ENCODE measurements at regions not wholly inside any gene's neighbourhood (a gene's known extent, or its start where the extent isn't known, plus 50 kb on each side); places are given as distances from the start of the nearest gene placed in this dataset.
A peak's percentile ranks its signal among the peaks of the same experiment; 100 is the strongest.
"Not testable (repeated sequence)": the region's sequence is repeated elsewhere in the genome, so short reads cannot be mapped to it uniquely, and the experiment has no call there.

DNA sequence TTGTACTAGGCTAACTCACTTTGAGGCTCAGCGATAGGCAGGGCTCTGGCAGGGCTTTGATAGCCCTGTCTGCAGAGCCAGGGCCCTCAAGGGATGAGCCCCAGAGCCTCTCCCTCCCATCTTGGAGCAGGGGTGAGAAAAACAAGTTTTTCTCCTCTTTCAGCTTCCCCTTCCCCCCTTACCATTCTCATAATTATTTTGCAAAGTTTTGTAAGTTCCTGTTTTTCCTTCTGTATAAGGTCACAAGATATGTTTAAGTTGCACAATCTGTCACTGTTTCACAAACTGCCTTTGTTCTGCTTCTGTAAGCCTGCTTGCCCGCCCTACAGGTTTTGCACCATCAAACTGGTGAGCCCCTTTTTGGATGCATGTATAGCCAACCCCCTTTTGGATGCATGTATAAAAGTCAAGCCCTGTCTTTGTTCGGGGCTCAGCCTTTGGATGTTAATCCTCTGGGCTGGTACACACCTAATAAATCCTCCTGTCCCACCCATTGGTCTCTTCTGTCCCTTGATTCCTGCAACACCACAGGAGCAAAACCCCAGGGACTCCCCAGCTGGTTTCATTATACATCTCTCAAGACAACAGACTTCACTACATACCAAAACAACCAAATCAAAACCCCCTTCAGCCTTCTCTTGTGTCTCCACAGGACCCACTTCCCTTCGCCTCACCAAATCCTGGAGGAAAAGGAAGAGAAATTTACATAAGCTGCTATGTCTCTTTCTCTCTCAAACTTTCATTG lies 52.5 kb upstream of the RESF1 start:
- DNase-seq, result no peak

DNA sequence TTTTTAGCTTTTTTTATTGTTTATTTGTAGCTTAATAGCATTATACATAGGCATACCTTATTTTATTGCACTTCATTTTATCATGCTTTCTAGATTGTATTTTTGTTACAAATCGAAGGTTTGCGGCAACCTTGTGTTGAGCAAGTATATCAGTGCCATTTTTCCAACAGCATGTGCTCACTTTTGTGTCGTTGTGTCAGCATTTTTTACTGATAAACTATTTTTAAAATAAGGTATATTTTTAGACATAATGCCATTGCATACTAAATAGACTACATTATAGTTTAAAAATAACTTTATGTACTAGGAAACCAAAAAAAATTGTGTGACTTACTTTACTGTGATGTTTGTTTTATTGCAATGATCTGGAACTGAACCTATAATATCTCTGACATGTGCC lies 56.2 kb upstream of the RESF1 start:
- no peak for DNase-seq

DNA sequence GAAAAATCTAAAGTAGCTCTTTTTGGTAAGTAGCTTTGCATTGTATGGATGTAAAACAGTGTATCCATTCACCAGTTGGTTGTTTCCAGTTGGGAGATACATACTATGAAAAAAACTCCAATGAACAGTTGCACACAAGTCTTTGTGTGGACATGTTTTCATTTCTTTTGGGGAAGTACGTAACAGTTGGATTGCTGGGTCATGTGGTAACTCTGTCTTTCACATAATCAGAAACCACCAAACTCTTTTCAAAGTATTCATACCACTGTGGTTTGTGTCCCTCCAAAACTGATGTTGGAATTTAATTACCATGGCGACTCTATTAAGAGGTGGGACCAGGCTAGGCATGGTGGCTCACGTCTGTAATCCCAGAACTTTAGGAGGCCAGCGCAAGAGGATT lies 58.9 kb upstream of the RESF1 start:
- DNase-seq, result no peak

DNA sequence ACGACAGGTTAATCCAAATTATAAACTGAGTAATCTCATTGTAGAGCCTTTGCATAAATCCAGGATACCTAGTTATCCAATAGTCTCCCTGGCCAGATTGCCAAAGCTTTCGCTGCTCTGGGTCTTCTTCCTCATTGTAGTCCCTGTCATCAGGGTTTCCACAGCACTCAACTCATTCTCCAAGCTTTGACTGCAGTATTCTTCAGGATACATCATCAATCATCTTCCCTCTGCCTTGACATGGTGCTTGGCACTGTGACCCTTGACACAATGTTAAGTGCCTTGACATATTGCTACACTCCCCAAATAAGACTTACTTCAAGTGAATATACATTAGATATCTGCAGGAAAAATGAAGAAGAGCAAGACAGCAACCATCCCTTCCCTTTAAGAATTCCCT lies 60.1 kb upstream of the RESF1 start:
- no peak for DNase-seq

DNA sequence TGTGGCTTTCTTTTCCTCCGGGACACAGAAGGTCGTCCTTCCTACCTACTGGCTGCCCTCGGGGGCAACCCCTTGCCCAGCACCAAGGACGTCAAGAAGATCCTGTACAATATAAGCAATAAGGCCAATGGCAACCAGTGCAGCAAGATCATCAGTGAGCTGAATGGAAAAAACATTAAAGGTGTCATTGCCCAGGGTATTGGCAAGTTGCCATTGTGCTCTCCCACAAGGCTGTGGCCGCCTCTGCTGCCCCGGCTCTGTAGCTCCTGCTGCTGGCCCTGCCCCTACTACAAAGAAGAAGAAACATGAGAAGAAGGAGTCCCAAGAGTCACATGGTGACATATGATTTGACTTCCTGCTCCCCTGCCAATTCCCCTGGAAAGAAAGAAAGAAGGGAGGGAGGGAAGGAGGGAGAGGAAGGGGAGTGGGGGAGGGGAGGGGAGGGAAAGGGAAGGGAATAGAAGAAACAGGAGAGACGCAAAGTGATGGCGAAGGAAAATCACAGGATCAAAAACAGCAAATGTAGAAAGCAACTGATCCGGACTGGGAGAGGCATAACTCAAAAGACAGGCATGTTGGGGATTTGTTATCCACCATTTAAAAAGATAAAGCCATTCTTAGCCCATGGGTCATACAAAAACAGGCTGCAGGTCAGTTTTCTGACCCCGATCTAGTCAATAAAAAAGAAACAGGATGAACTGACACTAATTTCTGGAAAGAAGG lies 61.3 kb upstream of the RESF1 start:
- DNase-seq, result no peak

DNA sequence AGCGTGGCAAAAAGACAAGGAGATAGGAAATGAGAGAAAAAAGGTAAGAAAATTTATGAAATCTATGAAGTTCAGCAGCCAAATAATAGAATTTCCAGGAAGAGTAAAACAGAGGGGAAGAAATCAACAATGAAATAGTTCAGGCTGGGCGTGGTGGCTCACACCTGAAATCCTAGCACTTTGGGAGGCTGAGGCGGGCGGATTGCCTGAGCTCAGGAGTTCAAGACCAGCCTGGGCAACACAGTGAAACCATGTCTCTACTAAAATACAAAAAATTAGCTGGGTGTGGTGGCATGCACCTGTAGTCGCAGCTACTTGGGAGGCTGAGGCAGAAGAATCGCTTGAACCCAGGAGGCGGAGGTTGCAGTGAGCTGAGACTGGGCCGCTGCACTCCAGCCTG lies 62.1 kb upstream of the RESF1 start:
- not testable (repeated sequence) for DNase-seq

DNA sequence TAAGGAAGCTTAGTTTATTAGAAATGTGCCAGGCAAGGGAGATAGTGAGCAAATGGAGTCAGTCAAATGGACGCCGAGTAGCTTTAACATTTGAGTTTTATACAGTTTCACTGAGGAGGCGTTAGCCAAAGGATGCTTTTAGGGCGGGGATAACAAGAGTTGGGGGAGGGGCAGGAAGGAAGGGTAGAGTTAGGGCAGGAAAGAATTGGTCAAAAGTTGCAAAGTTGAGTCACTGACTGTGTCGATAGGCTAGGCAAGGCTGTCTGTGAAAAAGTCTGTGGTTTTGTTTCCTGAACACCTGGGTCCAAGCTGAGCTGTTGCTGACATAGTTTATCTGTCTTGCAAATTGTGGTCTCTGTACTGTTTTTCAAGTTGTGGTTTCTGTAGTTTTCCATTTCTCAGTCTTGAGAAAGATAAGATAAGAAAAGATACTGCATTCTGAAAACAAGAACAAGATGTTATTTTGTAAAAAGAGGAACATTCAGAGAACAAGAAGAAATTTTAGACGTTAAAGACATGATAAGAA lies 62.6 kb upstream of the RESF1 start:
- no peak for DNase-seq

DNA sequence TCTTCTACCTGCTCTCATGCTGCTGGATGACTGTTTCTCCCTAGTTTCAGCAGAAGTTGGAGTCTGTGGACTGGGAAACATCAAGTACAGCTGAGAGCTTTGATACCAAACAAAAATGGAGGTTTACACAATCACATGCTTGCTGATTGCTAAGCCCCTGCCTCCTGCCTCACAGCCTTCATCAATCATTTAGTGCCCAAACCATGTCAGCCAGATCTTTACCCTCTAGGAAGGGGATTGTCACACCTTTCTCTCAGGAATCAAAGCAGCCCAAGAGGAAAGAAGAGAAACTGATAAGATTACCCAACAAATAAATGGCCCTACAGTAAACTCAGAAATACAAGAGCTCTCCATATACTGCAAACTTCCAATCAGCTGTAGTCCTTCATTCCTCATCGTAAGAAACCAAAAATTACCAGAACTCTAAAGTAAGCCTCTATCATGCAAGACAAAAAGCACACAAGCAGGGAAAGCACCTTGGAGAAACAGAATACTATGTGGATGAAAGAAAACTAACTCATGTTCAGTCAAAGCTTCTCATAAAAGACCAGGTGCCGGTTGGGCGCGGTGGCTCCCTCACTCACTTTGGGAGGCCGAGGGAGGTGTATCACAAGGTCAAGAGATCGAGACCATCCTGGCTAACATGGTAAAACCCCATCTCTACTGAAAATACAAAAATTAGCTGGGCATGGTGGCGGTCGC lies 63.6 kb upstream of the RESF1 start:
- DNase-seq, result no peak

DNA sequence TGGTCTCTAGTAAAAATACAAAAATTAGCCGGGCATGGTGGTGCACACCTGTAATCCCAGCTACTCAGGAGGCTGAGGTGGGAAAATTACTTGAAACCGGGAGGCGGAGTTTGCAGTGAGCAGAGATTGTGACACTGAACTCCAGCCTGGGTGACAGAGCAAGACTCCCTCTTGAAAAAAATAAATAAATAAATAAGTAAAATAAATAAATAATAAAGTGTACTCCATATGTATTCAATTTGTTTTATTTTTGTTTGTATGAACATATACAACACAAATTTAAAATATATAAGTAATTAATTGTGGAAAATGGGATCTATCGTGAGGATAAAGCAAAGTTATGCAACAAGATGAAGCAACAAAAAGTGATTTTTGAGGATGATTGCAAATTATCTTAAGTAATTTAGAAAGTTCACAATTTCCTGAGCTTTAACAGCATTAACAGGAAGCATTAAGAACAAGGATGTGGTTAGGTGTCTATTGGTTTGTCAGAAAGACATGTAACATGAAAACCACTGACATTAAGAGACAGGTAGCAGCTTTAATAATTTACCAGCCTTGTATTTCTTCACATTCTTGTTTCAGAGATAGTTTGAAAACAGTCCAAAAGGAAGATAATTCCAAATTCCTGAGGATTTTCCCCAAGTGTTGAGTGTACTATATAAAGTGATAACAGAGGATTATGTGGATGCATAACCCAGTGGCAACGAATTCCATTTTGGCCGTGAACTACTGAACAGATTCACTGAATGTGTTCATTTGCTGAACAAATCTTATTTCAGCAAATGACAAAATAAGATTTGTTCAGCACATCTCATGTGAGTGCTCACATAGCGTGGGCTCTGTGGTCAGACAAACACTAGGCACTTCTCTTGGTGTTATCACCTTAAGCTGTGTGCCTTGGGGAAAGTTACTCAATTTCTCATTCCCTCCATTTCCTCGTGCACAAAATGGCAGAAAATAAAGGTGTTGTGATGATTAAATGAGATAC lies 68.6 kb upstream of the RESF1 start:
- no peak for DNase-seq

DNA sequence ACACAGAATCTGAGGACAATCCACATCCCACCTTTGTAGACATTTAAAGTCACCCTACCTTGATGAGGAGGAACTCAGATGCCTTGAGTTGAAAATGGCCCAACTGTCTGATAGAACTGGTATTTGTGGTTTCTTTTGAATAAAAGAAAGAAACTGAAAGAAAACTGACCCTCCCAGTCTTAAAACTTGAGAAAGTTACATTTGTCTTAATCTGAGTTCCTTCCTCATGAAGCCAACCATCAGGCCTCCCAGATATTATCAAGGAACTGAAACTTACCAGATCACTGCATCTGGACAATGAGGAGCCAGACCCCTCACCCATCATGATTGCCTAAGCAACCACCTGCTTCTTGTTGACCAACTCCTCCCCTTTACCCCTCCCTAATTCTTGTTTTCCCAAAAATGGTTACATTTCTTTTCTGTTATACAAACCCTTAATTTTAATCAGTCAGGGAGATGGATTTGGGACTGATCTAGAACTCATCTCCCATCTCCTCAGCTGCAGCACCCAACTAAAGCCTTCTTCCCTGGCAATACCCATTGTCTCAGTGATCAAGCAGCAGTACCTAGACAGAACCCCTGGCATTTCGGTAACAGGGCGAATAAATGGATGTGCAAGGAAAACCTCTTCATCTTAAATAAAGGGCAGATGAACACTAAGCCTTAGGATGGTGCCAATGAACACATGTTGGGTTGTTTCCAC lies 72.0 kb upstream of the RESF1 start:
- no peak for DNase-seq

DNA sequence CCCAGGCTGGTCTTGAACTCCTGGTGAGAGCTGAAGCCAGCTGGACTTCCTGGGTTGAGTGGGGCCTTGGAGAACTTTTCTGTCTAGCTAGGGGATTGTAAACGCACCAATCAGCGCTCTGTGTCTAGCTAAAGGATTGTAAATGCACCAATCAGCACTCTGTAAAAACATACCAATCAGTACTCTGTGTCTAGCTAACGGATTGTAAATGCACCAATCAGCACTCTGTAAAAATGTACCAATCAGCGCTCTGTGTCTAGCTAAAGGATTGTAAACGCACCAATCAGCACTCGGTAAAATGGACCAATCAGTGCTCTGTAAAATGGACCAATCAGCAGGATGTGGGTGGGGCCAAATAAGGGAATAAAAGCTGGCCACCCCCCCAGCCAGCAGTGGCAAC lies 76.5 kb upstream of the RESF1 start:
- DNase-seq, result not testable (repeated sequence)

DNA sequence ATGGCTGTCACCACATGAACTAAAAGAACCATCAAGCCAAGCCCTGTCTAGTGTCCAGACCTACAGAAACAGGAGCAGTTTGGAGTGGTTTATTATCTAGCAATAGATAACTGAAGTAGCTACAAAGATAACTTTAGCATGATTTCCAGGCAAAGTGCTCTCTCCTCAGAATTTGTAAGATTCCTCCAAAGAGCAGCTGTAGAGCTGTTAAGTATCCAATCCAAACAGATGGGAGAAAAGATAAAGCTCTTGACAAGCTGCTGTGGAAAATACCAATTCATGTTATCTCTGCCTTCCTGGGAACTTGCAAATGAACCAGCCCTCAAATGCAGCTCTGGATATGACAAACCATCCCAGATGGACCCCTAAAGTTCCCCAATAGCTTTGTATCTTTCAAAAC lies 78.9 kb upstream of the RESF1 start:
- peak; percentile 55 for DNase-seq

DNA sequence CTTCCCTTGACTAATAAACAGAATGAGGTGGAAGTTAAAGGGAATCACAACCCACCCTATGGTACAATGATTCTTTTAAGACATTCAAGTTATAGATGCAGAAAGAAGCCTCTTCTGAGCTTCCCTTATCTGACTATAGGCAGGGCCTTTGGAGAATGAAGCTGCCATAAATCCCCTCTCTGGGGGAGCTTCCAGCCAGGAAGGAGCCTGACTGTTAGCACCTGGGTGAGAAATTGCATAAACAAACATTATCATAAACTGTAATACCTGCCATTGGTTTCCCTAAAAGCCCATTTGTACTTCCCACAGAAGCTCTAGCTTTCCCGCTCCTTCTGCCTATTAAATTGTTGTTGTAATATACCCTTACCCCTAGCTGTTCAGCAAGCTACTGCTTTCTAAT lies 81.3 kb upstream of the RESF1 start:
- no peak for DNase-seq

DNA sequence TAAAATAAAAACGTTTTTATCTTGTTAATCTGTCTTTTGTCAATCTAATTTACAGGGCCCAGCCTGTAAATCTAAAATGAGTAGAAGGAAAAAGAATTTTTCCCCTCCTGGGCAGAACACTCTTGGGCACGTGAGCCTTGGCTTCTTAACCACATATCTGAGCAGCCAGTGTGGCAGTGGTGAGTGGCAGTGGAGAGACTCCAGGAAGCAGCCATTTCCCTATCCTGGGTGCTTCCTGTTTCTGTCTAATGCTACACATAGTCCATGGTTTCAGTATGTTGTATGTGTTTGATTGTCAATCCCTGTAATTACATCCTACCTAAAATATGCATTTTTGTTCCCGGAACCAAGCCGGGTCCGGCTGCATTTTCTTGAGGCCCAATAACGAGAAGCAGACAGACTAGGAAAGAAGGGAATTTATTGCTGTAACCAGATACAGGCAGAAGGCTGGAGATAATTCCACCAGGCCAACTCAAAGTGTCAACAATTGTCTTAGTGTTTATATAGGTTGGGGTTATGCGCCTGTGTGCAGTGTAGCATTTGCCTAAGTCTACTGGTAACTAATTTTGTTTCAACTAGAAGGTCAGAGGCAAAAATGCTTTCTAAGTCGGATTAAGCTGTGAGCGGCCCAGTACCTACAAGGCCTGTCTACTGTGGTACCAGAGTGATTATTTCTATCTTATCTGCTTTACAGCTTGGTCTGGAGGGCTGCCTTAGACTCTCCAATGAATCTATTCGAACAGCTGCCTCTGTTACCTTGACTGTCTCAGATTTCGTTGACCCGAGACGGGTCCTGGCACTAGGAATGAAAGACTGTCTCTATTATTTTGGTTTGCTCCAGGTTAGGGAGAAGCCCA lies 82.4 kb upstream of the RESF1 start:
- DNase-seq, result peak; percentile 42

DNA sequence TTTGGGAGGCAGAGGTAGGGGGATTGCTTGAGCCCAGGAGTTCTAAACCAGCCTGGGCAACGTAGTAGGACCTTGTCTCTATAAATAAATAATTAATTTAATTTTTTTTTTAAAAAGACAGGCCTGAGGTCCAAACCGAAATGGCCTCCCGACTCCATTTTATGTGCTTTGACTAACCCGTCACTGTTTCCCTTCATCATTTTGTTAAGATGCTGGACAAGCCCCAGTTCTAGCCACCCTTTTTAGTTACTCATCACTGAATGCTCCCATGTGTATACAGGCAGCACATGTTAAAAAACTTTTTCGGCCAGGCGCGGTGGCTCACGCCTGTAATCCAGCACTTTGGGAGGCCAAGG lies 83.6 kb upstream of the RESF1 start:
- DNase-seq, result no peak

DNA sequence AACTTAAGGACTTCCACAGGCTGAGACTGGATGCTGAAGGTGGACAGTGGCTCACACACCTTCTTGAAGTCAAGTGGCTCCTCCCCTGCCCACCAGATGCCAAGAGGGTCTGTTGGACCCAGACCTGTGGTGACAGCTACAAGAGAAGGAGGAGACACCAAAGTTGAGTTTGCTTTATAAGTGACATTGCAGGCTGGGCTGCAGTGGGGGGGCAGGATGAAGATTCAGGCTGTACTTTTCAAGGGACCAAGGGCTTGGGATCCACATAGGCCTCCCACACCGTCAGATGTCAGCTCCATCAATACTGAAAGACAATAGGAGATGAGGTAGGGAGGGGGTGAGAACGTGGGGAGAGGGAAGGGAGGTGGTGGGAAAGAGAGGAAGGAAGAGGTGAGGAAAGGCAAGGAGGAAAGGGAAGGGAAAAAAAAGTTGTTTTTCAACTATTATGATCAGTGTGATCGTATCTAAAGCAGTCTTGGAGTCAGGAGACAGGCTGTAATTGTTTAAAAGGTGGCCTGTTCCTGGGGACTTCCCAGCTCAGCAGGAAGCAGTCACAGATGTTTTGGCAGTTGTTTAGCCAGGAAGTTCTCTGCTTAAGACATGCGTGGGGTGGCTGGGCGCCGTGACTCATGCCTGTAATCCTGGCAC lies 84.1 kb upstream of the RESF1 start:
- DNase-seq, result peak; percentile 75

DNA sequence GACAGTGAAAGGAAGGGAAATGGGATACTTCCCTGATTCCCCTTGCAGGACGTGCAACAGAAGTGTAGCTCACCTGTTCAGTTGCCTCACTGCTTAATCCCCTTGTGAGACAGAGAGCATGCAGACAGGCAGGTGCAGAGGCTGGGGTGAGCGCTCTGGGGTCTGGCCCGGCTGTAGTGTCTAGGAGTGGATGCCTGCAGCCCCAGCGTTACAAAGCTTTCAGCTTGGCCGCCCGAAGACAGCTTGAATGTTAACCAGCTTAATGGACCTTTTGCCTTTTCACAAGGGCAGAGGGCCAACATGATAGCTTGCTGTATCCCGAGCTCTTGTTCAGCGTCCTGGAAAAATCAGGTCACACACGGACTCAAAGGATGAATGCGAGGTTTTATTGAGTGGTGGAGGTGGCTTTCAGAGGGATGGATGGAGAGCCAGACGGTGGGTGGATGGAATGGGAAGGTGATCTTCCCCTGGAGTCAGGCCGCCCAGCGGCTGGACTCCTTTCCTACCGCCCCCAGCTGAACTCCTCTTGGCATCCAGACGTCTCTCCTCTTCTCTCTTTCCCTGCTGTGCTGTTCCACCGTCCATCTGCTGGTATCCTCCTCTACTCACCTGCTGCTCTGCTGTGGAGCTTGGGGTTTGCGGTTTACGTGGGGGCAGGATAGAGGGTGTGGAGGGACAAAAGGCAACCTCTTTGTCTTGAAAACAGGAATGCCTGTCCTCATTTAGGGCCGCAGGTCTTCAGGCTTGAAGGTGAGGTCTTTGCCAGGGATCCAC lies 86.2 kb upstream of the RESF1 start:
- DNase-seq, result peak; percentile 51

DNA sequence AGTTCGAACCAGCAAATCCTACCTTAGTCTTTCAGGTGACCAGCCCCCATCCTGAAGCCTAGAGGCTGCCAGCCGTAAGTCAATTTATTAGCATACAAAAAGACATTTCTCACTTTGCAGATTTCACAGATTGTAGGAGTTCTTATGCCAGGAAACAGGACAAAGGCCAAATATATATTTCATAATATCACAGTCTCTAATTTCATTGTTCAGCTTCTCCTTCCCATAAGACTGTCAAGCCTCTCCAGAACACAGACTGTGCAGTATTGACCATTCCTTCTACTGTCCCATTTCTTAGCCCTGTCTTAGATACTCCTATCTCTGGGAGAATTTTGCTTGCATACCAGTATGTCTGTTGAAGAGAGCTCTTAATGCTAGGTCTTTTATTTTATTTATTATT lies 89.2 kb upstream of the RESF1 start:
- no peak for DNase-seq

DNA sequence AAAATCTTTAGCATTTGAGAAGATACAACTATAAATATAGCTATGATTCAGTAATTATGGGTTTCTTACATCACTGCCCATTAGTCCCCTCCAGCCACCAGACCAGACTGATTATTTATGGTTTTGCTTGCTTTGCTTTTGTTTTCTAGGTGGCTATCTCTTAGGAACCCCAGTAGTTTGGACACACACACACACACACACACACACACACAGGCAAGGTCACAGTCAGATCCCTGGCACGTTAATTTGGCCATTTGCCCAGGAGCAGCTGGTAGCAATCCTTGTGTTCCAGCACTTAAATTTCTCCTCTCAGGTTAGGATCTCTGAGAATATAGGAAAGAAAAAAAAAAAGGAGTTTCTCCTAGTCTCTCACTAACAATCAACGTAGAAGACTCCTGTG lies 90.2 kb upstream of the RESF1 start:
- no peak for DNase-seq

DNA sequence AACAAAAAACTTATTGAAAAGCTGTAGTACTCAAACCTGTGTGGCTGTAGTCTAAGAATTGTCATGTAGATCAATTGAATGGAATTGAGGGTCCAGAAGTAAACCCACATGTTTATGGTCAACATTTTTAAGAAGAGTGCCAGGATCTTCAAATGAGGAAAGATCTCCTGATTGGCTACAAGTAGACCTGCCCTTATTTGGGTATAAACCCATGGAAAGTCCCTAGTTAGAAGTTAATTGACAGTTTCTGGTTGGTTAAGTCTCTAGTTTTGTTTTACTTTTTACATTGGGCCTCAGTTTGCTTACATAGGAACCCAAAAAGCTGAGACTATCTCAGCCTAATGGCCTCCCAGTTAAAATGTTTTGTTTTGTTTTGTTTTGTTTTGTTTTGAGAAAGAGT lies 91.9 kb upstream of the RESF1 start:
- peak; percentile 6 for DNase-seq

Data from islet precursor cell (in vitro differentiated cells).